Neural crest cell (in vitro differentiated cells): ENCODE measurements at regions not wholly inside any gene's neighbourhood (a gene's known extent, or its start where the extent isn't known, plus 50 kb on each side); places are given as distances from the start of the nearest gene placed in this dataset.
"Not testable (repeated sequence)": the region's sequence is repeated elsewhere in the genome, so short reads cannot be mapped to it uniquely, and the experiment has no call there.

Experiments used
- DNase-seq: peaks from one replicate; pipeline ENCODE4 v3.0.0; 2021; ENCODE audit warnings: low read depth, mixed read lengths, low spot score
- H3K27ac Mint-ChIP-seq: one replicate; pipeline ENCODE4 v1.8.0; 2021; ENCODE audit warnings: mild to moderate bottlenecking, mixed read lengths; ENCODE audit not compliant: unreplicated experiment
- H3K27me3 Mint-ChIP-seq: 2 replicates; pipeline ENCODE4 v1.8.0; 2021; ENCODE audit warnings: low read depth, mild to moderate bottlenecking, mixed read lengths
- H3K36me3 Mint-ChIP-seq: 2 replicates; pipeline ENCODE4 v1.8.0; 2021; ENCODE audit warnings: low read depth, mild to moderate bottlenecking, mixed read lengths
- H3K4me1 Mint-ChIP-seq: 2 replicates; pipeline ENCODE4 v1.8.0; 2021; ENCODE audit warnings: mixed read lengths
- H3K4me3 Mint-ChIP-seq: one replicate; pipeline ENCODE4 v1.8.0; 2021; ENCODE audit warnings: mild to moderate bottlenecking, mixed read lengths
- H3K9me3 Mint-ChIP-seq: 2 replicates; pipeline ENCODE4 v1.8.0; 2021; ENCODE audit warnings: mixed read lengths
- TF ChIP-seq, protein P1 (sequence below): fragments of 200-600 bp; sonication (generic); conservative IDR thresholded peaks from 2 replicates; pipeline ENCODE4 v1.5.0; 2021; ENCODE audit warnings: antibody characterized with exemption, mild to moderate bottlenecking

DNA sequence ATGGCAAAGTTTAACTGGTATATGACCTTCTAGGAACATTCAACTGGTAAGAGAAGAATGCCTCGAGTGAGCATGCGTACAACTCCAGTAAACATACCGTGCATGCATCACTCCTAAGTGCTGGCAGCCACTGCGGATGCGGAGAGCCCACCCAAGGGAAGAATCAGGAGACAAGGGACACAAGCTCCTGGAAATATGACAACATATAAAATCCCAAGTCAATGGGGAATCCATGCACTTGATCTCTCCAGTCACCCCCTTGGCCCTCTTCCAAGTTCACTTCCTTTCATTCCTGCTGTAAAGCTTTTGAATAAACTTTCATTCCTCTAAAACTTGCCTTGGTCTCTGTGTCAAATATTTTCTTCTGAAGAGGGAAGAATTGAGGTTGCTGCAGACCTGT lies 168.7 kb upstream of the TMCC3 start:
- H3K4me3 Mint-ChIP-seq = no peak overlapping the region
- H3K36me3 Mint-ChIP-seq = peaks cover 3% of the 10 kb centered on the region
- TF ChIP-seq, protein P1, sequence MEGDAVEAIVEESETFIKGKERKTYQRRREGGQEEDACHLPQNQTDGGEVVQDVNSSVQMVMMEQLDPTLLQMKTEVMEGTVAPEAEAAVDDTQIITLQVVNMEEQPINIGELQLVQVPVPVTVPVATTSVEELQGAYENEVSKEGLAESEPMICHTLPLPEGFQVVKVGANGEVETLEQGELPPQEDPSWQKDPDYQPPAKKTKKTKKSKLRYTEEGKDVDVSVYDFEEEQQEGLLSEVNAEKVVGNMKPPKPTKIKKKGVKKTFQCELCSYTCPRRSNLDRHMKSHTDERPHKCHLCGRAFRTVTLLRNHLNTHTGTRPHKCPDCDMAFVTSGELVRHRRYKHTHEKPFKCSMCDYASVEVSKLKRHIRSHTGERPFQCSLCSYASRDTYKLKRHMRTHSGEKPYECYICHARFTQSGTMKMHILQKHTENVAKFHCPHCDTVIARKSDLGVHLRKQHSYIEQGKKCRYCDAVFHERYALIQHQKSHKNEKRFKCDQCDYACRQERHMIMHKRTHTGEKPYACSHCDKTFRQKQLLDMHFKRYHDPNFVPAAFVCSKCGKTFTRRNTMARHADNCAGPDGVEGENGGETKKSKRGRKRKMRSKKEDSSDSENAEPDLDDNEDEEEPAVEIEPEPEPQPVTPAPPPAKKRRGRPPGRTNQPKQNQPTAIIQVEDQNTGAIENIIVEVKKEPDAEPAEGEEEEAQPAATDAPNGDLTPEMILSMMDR = no peak
- peaks cover 6% of the 10 kb centered on the region for H3K4me1 Mint-ChIP-seq
- H3K9me3 Mint-ChIP-seq = peaks cover 6% of the 10 kb centered on the region
- DNase-seq = no peak
- no peak overlapping the region for H3K27ac Mint-ChIP-seq
- H3K27me3 Mint-ChIP-seq = no peaks in the 10 kb centered on the region

DNA sequence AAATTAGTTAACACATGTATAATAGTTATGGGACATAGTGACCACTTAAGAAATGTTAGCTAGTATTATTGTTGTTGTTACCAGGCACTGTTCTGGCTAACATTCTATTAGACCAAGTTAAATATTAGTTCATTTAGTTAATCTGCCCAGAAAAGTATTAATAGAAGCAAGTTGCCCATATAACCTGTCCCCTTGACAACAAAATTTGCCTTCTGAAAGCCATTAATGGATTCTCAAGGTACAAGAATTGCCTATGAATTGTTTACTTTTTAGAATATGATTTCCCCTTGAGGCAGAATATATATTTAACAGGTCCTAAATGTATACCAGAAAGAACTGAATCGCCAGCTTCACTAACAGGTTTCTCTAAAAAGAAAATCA lies 167.3 kb upstream of the TMCC3 start:
- Mint-ChIP-seq H3K27me3 (no peaks in the 10 kb centered on the region), H3K4me3 (no peak overlapping the region), H3K9me3 (peaks cover 13% of the 10 kb centered on the region), H3K27ac (no peak overlapping the region), H3K36me3 (peaks cover 7% of the 10 kb centered on the region), H3K4me1 (peaks cover 6% of the 10 kb centered on the region)
- DNase-seq = no peak
- TF ChIP-seq, protein P1 = no peak

GRCh38 chr12:94817201-94817600 lies 166.8 kb upstream of the TMCC3 start:
- not testable (repeated sequence) for H3K27me3 Mint-ChIP-seq

DNA sequence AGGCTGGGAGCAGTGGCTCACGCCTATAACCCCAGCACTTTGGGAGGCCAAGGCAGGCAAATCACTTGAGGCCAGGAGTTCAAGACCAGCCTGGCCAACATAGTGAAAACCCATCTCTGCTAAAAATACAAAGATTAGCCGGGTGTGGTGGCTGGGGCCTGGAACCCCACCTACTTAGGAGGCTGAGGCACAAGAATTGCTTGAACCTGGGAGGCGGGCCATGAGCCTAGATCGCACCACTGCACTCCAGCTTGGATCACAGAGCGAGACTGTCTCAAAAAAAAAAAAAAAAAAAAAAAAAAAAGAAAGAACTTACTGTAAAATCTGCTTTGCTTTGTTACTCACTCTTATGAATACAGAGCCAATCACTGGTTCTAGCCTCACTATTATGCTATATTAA lies 166.4 kb upstream of the TMCC3 start:
- not testable (repeated sequence) for H3K4me1 Mint-ChIP-seq, H3K4me3 Mint-ChIP-seq, H3K27me3 Mint-ChIP-seq, H3K27ac Mint-ChIP-seq, DNase-seq, H3K36me3 Mint-ChIP-seq
- peaks cover 13% of the 10 kb centered on the region for H3K9me3 Mint-ChIP-seq

More at GRCh38 chr12:94817201-94817600, 166.8 kb upstream of the TMCC3 start:
- not testable (repeated sequence) for H3K4me3 Mint-ChIP-seq, H3K27ac Mint-ChIP-seq, H3K4me1 Mint-ChIP-seq, DNase-seq, H3K36me3 Mint-ChIP-seq
- H3K9me3 Mint-ChIP-seq = peaks cover 13% of the 10 kb centered on the region

DNA sequence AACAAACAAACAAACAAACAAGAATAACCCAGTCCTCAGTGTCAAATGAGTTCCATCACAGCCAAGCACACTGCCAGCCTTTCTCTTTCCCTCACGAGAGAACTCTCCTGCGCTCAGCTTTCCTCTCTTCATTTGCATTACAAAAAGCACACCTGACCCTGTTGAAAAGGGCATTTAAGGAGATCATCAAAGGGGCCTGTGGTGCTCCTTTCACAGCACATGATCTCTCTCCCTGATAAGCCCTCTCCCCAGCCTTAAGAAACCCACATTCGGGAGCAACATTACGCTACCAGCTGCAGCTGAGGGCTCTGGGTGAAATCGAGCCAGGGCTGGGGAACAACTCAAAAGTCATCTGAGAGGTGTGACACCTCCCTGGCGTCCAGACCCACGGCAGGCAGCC lies 165.6 kb upstream of the TMCC3 start:
- TF ChIP-seq, protein P1 = no peak

DNA sequence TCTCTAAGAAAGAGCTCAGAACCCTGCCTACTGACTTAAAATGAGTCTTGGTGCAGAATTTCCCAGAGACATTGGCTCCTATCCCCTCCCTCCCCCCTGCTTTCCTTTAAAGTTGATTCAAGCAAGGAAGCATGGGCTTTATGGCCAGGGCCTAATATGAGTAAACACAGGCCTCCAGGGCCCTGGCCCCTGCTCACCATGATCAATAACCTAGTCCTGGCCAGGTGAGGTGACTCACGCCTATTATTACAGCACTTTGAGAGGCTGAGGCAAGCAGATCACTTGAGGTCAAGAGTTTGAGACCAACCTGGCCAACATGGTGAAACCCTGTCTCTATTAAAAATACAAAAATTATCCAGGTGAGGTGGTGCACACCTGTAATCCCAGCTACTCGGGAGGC lies 165.1 kb upstream of the TMCC3 start:
- H3K36me3 Mint-ChIP-seq = peaks cover 7% of the 10 kb centered on the region
- no peaks in the 10 kb centered on the region for H3K27me3 Mint-ChIP-seq
- no peak for DNase-seq
- H3K9me3 Mint-ChIP-seq = peaks cover 16% of the 10 kb centered on the region
- TF ChIP-seq, protein P1 = no peak
- H3K4me1 Mint-ChIP-seq = peaks cover 6% of the 10 kb centered on the region
- no peak overlapping the region for H3K27ac Mint-ChIP-seq
- no peak overlapping the region for H3K4me3 Mint-ChIP-seq

More for the DNA sequence above, 165.6 kb upstream of the TMCC3 start:
- Mint-ChIP-seq H3K27ac (no peak overlapping the region), H3K4me1 (peaks cover 6% of the 10 kb centered on the region), H3K4me3 (no peak overlapping the region), H3K27me3 (no peaks in the 10 kb centered on the region), H3K9me3 (peaks cover 16% of the 10 kb centered on the region), H3K36me3 (peaks cover 7% of the 10 kb centered on the region)
- DNase-seq = no peak

GRCh38 chr12:94813314-94813713 lies 163.0 kb upstream of the TMCC3 start:
- H3K4me1 Mint-ChIP-seq = peaks cover 6% of the 10 kb centered on the region
- no peaks in the 10 kb centered on the region for H3K27me3 Mint-ChIP-seq
- DNase-seq = no peak
- H3K36me3 Mint-ChIP-seq = peaks cover 7% of the 10 kb centered on the region
- no peak overlapping the region for H3K27ac Mint-ChIP-seq
- H3K4me3 Mint-ChIP-seq = no peak overlapping the region
- TF ChIP-seq, protein P1 = no peak
- peaks cover 27% of the 10 kb centered on the region for H3K9me3 Mint-ChIP-seq
